ENCODE measurements at regions not wholly inside any gene's neighbourhood (a gene's known extent, or its start where the extent isn't known, plus 50 kb on each side); places are given as distances from the start of the nearest gene placed in this dataset.
"Not testable (repeated sequence)": the region's sequence is repeated elsewhere in the genome, so short reads cannot be mapped to it uniquely, and the experiment has no call there.

- not testable (repeated sequence) for H3K27ac ChIP-seq (ENCODE audit: low read length); H3K27me3 ChIP-seq (ENCODE audit: control insufficient read depth in 1 of 2, insufficient read depth in 2 of 2, low read length in 2 of 2); H3K4me1 ChIP-seq (ENCODE audit: control insufficient read depth, insufficient read depth, low read length); H3K36me3 ChIP-seq (ENCODE audit: control insufficient read depth in 2 of 2, insufficient read depth in 2 of 2, low read length in 2 of 2); H3K4me3 ChIP-seq (ENCODE audit: low read length in 2 of 2); H3K9me3 ChIP-seq (ENCODE audit: control insufficient read depth in 2 of 2, low read length in 2 of 2); H3K9ac ChIP-seq (ENCODE audit: low read length in 2 of 2)
Observed at GRCh38 chr5:105036814-105037213, 1474.2 kb upstream of the NUDT12 start.

DNA sequence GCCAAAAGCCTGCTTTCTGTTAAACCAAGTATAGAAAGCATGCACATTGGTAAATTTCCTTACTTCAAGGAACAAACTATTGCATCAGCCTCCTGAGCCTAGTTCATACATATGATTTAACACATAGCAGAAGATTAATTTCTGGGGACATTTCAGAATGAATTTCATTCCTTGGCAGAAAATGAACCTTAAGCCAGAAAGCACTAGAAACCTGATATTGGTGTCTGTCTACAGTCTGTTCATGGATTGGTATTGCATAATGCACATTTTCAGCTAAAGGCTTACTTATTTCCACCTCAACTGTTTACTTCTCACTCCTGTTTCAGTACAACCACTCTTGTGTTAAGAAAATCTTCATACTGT, 1471.8 kb upstream of the NUDT12 start:
- Histone ChIP-seq H3K4me1 (ENCODE audit: control insufficient read depth, insufficient read depth, low read length) (no peaks in the 10 kb centered on the region), H3K27ac (ENCODE audit: low read length) (no peak overlapping the region), H3K9ac (ENCODE audit: low read length in 2 of 2) (no peak overlapping the region), H3K9me3 (ENCODE audit: control insufficient read depth in 2 of 2, low read length in 2 of 2) (no peaks in the 10 kb centered on the region), H3K36me3 (ENCODE audit: control insufficient read depth in 2 of 2, insufficient read depth in 2 of 2, low read length in 2 of 2) (no peaks in the 10 kb centered on the region), H3K4me3 (ENCODE audit: low read length in 2 of 2) (no peak overlapping the region), H3K27me3 (ENCODE audit: control insufficient read depth in 1 of 2, insufficient read depth in 2 of 2, low read length in 2 of 2) (no peaks in the 10 kb centered on the region)

DNA sequence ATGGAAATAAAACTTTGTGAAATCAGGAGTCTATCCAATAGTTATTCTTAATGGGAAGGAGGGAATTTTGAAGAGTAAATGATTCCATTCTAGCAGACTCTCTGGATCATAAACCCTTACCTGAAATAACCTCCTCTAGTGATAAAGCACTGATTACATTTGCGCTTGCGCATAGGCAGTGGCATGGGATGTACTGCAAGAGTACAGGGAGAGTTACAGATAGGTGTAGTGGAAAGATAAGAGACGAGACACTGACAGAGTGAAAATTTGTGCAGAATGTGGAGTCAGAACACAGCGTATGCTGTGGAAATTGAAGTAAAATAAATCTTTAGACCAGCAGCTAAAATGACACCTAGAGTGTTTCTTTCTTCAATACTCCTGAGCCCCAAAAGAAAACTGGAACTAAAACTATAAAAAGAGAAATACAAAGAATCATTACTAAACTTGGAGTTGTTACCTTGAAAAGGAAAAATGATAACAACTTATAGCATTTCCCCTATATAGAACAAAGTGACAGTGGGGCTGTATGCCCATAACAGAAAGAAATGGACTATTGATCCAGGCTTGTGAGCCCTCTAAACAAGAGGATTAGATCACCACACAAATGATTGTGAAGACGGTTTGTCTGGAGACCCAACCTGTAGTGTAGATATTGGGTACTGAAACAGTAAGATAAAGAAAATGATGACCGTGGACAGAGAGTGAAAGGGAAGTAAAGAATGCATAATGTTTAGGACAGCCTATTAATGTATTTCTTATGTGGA, 1471.2 kb upstream of the NUDT12 start:
- Histone ChIP-seq H3K9me3 (ENCODE audit: control insufficient read depth in 2 of 2, low read length in 2 of 2) (no peaks in the 10 kb centered on the region), H3K4me3 (ENCODE audit: low read length in 2 of 2) (no peak overlapping the region), H3K36me3 (ENCODE audit: control insufficient read depth in 2 of 2, insufficient read depth in 2 of 2, low read length in 2 of 2) (no peaks in the 10 kb centered on the region), H3K9ac (ENCODE audit: low read length in 2 of 2) (no peak overlapping the region), H3K27me3 (ENCODE audit: control insufficient read depth in 1 of 2, insufficient read depth in 2 of 2, low read length in 2 of 2) (no peaks in the 10 kb centered on the region), H3K27ac (ENCODE audit: low read length) (no peak overlapping the region), H3K4me1 (ENCODE audit: control insufficient read depth, insufficient read depth, low read length) (no peaks in the 10 kb centered on the region)

GRCh38 chr5:105032917-105033316, 1470.3 kb upstream of the NUDT12 start:
- no peak overlapping the region for H3K4me3 ChIP-seq (ENCODE audit: low read length in 2 of 2)
- no peaks in the 10 kb centered on the region for H3K9me3 ChIP-seq (ENCODE audit: control insufficient read depth in 2 of 2, low read length in 2 of 2)
- no peaks in the 10 kb centered on the region for H3K4me1 ChIP-seq (ENCODE audit: control insufficient read depth, insufficient read depth, low read length)
- no peak overlapping the region for H3K9ac ChIP-seq (ENCODE audit: low read length in 2 of 2)
- H3K27me3 ChIP-seq (ENCODE audit: control insufficient read depth in 1 of 2, insufficient read depth in 2 of 2, low read length in 2 of 2) = no peaks in the 10 kb centered on the region
- H3K36me3 ChIP-seq (ENCODE audit: control insufficient read depth in 2 of 2, insufficient read depth in 2 of 2, low read length in 2 of 2) = no peaks in the 10 kb centered on the region
- no peak overlapping the region for H3K27ac ChIP-seq (ENCODE audit: low read length)

DNA sequence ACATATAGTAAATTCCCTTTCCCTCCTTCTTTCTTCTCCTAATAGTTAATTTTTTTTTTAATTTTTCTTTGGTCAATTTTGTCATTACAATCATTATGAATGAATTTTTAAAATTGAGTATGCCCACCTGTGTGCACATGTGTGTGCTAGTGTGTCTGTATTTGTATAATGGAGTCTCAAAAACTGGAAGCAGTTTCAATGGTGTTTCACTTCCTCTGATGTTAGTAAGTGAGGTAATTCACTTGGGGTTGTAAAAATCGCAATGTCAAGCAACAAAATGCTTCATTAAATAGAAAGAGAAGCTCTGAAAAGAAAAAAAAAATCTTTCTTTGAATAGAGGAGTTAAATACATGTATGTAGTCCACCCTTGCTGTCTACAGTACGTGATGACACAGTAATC, 1467.6 kb upstream of the NUDT12 start:
- Histone ChIP-seq H3K4me1 (ENCODE audit: control insufficient read depth, insufficient read depth, low read length) (no peaks in the 10 kb centered on the region), H3K36me3 (ENCODE audit: control insufficient read depth in 2 of 2, insufficient read depth in 2 of 2, low read length in 2 of 2) (no peaks in the 10 kb centered on the region), H3K27ac (ENCODE audit: low read length) (no peak overlapping the region), H3K4me3 (ENCODE audit: low read length in 2 of 2) (no peak overlapping the region), H3K9ac (ENCODE audit: low read length in 2 of 2) (no peak overlapping the region), H3K27me3 (ENCODE audit: control insufficient read depth in 1 of 2, insufficient read depth in 2 of 2, low read length in 2 of 2) (no peaks in the 10 kb centered on the region), H3K9me3 (ENCODE audit: control insufficient read depth in 2 of 2, low read length in 2 of 2) (no peaks in the 10 kb centered on the region)

GRCh38 chr5:105015098-105015497, 1452.5 kb upstream of the NUDT12 start:
- Histone ChIP-seq H3K4me1 (ENCODE audit: control insufficient read depth, insufficient read depth, low read length) (no peaks in the 10 kb centered on the region), H3K9ac (ENCODE audit: low read length in 2 of 2) (no peak overlapping the region), H3K9me3 (ENCODE audit: control insufficient read depth in 2 of 2, low read length in 2 of 2) (no peaks in the 10 kb centered on the region), H3K4me3 (ENCODE audit: low read length in 2 of 2) (no peak overlapping the region), H3K36me3 (ENCODE audit: control insufficient read depth in 2 of 2, insufficient read depth in 2 of 2, low read length in 2 of 2) (no peaks in the 10 kb centered on the region), H3K27ac (ENCODE audit: low read length) (no peak overlapping the region), H3K27me3 (ENCODE audit: control insufficient read depth in 1 of 2, insufficient read depth in 2 of 2, low read length in 2 of 2) (no peaks in the 10 kb centered on the region)

DNA sequence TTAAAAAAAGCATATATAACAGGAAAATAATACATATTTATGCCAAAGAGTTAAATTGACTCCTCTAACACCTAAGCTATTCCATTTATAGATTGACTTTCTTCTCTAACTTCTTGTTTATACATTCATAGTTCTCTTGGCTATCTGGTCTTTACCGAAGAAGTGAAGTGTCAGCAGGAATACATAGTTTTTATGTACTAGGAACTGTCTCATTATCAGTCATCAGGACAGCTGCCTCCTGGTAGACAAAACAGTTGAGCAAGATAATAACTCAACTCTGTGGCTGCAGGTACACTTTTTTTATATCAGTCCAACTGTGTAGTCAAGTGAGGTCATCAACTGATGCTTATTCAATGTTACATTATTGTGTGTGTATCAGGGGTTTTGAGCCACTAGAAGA, 1436.0 kb upstream of the NUDT12 start:
- H3K36me3 ChIP-seq (ENCODE audit: control insufficient read depth in 2 of 2, insufficient read depth in 2 of 2, low read length in 2 of 2) = no peaks in the 10 kb centered on the region
- no peak overlapping the region for H3K9ac ChIP-seq (ENCODE audit: low read length in 2 of 2)
- H3K27ac ChIP-seq (ENCODE audit: low read length) = no peak overlapping the region
- H3K4me1 ChIP-seq (ENCODE audit: control insufficient read depth, insufficient read depth, low read length) = no peaks in the 10 kb centered on the region
- no peaks in the 10 kb centered on the region for H3K9me3 ChIP-seq (ENCODE audit: control insufficient read depth in 2 of 2, low read length in 2 of 2)
- no peak overlapping the region for H3K4me3 ChIP-seq (ENCODE audit: low read length in 2 of 2)
- no peaks in the 10 kb centered on the region for H3K27me3 ChIP-seq (ENCODE audit: control insufficient read depth in 1 of 2, insufficient read depth in 2 of 2, low read length in 2 of 2)

GRCh38 chr5:104998169-104998568, 1435.6 kb upstream of the NUDT12 start:
- no peaks in the 10 kb centered on the region for H3K36me3 ChIP-seq (ENCODE audit: control insufficient read depth in 2 of 2, insufficient read depth in 2 of 2, low read length in 2 of 2)
- H3K27me3 ChIP-seq (ENCODE audit: control insufficient read depth in 1 of 2, insufficient read depth in 2 of 2, low read length in 2 of 2) = no peaks in the 10 kb centered on the region
- no peak overlapping the region for H3K4me3 ChIP-seq (ENCODE audit: low read length in 2 of 2)
- no peak overlapping the region for H3K27ac ChIP-seq (ENCODE audit: low read length)
- no peaks in the 10 kb centered on the region for H3K9me3 ChIP-seq (ENCODE audit: control insufficient read depth in 2 of 2, low read length in 2 of 2)
- no peaks in the 10 kb centered on the region for H3K4me1 ChIP-seq (ENCODE audit: control insufficient read depth, insufficient read depth, low read length)
- H3K9ac ChIP-seq (ENCODE audit: low read length in 2 of 2) = no peak overlapping the region

GRCh38 chr5:104987074-104987473, 1424.5 kb upstream of the NUDT12 start:
- no peaks in the 10 kb centered on the region for H3K9me3 ChIP-seq (ENCODE audit: control insufficient read depth in 2 of 2, low read length in 2 of 2)
- no peak overlapping the region for H3K4me3 ChIP-seq (ENCODE audit: low read length in 2 of 2)
- no peak overlapping the region for H3K27ac ChIP-seq (ENCODE audit: low read length)
- no peaks in the 10 kb centered on the region for H3K27me3 ChIP-seq (ENCODE audit: control insufficient read depth in 1 of 2, insufficient read depth in 2 of 2, low read length in 2 of 2)
- H3K36me3 ChIP-seq (ENCODE audit: control insufficient read depth in 2 of 2, insufficient read depth in 2 of 2, low read length in 2 of 2) = no peaks in the 10 kb centered on the region
- H3K4me1 ChIP-seq (ENCODE audit: control insufficient read depth, insufficient read depth, low read length) = no peaks in the 10 kb centered on the region
- no peak overlapping the region for H3K9ac ChIP-seq (ENCODE audit: low read length in 2 of 2)

- no peak overlapping the region for H3K27ac ChIP-seq (ENCODE audit: low read length)
- H3K4me3 ChIP-seq (ENCODE audit: low read length in 2 of 2) = no peak overlapping the region
- no peaks in the 10 kb centered on the region for H3K27me3 ChIP-seq (ENCODE audit: control insufficient read depth in 1 of 2, insufficient read depth in 2 of 2, low read length in 2 of 2)
- H3K9me3 ChIP-seq (ENCODE audit: control insufficient read depth in 2 of 2, low read length in 2 of 2) = no peaks in the 10 kb centered on the region
- no peak overlapping the region for H3K9ac ChIP-seq (ENCODE audit: low read length in 2 of 2)
- H3K36me3 ChIP-seq (ENCODE audit: control insufficient read depth in 2 of 2, insufficient read depth in 2 of 2, low read length in 2 of 2) = no peaks in the 10 kb centered on the region
- no peaks in the 10 kb centered on the region for H3K4me1 ChIP-seq (ENCODE audit: control insufficient read depth, insufficient read depth, low read length)
Observed at GRCh38 chr5:104977529-104977928, 1414.9 kb upstream of the NUDT12 start.

- Histone ChIP-seq H3K9ac (ENCODE audit: low read length in 2 of 2) (no peak overlapping the region), H3K27me3 (ENCODE audit: control insufficient read depth in 1 of 2, insufficient read depth in 2 of 2, low read length in 2 of 2) (no peaks in the 10 kb centered on the region), H3K4me3 (ENCODE audit: low read length in 2 of 2) (no peak overlapping the region), H3K27ac (ENCODE audit: low read length) (no peak overlapping the region), H3K9me3 (ENCODE audit: control insufficient read depth in 2 of 2, low read length in 2 of 2) (no peaks in the 10 kb centered on the region), H3K36me3 (ENCODE audit: control insufficient read depth in 2 of 2, insufficient read depth in 2 of 2, low read length in 2 of 2) (no peaks in the 10 kb centered on the region), H3K4me1 (ENCODE audit: control insufficient read depth, insufficient read depth, low read length) (no peaks in the 10 kb centered on the region)
Observed at GRCh38 chr5:104967806-104968410, 1405.3 kb upstream of the NUDT12 start.
